ENCODE measurements at regions not wholly inside any gene's neighbourhood (a gene's known extent, or its start where the extent isn't known, plus 50 kb on each side); places are given as distances from the start of the nearest gene placed in this dataset.

DNA sequence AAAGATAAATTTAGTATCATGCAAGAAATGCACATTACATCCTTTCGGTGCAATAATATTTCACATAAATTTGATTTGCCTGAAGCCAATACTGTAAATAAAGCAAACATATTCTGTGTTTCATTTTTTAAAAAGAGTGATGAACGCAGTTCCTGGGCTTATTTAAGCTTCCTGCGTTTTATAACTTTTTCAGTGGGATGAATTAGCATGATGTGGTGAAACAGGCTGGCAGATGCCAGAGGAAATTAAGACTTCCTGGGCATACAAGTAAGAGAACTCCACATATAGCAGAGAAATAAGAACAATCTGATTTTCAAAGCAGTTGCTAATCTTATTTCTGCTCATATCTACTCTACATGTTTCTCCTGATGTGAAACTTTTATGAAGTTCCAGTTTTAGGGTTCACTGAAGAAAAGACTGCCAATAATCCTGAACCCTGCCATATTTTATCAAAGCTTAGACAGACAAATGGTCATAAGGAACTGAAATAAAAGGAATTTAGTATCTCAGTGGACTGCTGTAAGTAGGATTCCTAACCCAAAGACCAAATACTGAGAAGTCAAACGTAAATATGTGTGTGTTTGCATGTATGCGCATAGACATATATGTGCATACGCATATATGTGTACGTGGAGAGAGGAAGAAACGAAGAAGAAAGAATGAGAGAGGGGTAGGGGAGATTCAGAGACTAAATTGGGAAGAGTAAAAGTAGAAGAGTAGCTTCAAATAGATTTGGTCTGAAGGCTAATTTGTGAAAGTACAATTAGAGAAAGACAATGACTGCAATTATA is 628.6 kb upstream of the CCDC54 start:
- DNase-seq (ENCODE audit: low read depth, low spot score): no peak
- H3K4me3 ChIP-seq (ENCODE audit: low read depth, low read length): no peak overlapping the region
- POLR2A ChIA-PET: no interaction called here
- CTCF ChIA-PET: interaction anchor here (1.2 kb wide), 2 partner anchors 12 to 316 kb away, joined by 3 to 4 read pairs; no protein-coding TSS in a partner anchor
- TF ChIP-seq, protein P1, sequence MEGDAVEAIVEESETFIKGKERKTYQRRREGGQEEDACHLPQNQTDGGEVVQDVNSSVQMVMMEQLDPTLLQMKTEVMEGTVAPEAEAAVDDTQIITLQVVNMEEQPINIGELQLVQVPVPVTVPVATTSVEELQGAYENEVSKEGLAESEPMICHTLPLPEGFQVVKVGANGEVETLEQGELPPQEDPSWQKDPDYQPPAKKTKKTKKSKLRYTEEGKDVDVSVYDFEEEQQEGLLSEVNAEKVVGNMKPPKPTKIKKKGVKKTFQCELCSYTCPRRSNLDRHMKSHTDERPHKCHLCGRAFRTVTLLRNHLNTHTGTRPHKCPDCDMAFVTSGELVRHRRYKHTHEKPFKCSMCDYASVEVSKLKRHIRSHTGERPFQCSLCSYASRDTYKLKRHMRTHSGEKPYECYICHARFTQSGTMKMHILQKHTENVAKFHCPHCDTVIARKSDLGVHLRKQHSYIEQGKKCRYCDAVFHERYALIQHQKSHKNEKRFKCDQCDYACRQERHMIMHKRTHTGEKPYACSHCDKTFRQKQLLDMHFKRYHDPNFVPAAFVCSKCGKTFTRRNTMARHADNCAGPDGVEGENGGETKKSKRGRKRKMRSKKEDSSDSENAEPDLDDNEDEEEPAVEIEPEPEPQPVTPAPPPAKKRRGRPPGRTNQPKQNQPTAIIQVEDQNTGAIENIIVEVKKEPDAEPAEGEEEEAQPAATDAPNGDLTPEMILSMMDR (IDR thresholded peaks at IDR 0.05; ENCODE audit: insufficient read depth, low read length, missing control alignments): no peak

GRCh38 chr3:106750092-106750491 is 627.1 kb upstream of the CCDC54 start:
- ChIA-PET POLR2A (no interaction called here), CTCF (interaction anchor here (1.1 kb wide), 1 partner anchor 314 kb away, joined by 3 read pairs; no protein-coding TSS in a partner anchor)
- TF ChIP-seq, protein P1 (IDR thresholded peaks at IDR 0.05; ENCODE audit: insufficient read depth, low read length, missing control alignments): no peak
- H3K4me3 ChIP-seq (ENCODE audit: low read depth, low read length): no peak overlapping the region
- DNase-seq (ENCODE audit: low read depth, low spot score): no peak

DNA sequence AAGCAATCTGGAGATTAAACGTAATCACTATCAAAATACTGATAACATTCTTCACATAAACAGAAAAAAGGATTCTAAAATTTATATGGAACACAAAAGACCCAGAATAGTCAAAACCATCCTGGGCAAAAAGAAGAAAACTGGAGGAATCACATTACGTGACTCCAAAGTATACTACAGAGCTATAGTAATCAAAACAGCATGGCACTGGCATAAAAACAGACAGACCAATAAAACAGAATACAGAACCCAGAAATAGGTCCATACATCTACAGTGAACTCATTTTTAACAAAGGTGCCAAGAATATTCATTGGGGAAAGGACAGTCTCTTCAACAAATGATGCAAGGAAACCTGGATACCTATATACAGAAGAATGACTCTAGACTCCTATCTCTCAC is 621.9 kb upstream of the CCDC54 start:
- no peak overlapping the region for H3K4me3 ChIP-seq (ENCODE audit: low read depth, low read length)
- POLR2A ChIA-PET: no interaction called here

GRCh38 chr3:106756901-106757300 is 620.3 kb upstream of the CCDC54 start:
- TF ChIP-seq, protein P1 (IDR thresholded peaks at IDR 0.05; ENCODE audit: insufficient read depth, low read length, missing control alignments): no peak
- H3K4me3 ChIP-seq (ENCODE audit: low read depth, low read length): no peak overlapping the region
- POLR2A ChIA-PET: no interaction called here
- CTCF ChIA-PET: no interaction called here
- no peak for DNase-seq (ENCODE audit: low read depth, low spot score)

More for the DNA sequence above, 621.9 kb upstream of the CCDC54 start:
- no peak for DNase-seq (ENCODE audit: low read depth, low spot score)
- TF ChIP-seq, protein P1 (IDR thresholded peaks at IDR 0.05; ENCODE audit: insufficient read depth, low read length, missing control alignments): no peak
- CTCF ChIA-PET: no interaction called here

GRCh38 chr3:106758459-106758858 is 618.8 kb upstream of the CCDC54 start:
- H3K4me3 ChIP-seq (ENCODE audit: low read depth, low read length): no peak overlapping the region
- CTCF ChIA-PET: interaction anchor here (1.0 kb wide), 1 partner anchor 104 kb away, joined by 4 read pairs; no protein-coding TSS in a partner anchor
- TF ChIP-seq, protein P1 (IDR thresholded peaks at IDR 0.05; ENCODE audit: insufficient read depth, low read length, missing control alignments): no peak
- POLR2A ChIA-PET: no interaction called here
- no peak for DNase-seq (ENCODE audit: low read depth, low spot score)

DNA sequence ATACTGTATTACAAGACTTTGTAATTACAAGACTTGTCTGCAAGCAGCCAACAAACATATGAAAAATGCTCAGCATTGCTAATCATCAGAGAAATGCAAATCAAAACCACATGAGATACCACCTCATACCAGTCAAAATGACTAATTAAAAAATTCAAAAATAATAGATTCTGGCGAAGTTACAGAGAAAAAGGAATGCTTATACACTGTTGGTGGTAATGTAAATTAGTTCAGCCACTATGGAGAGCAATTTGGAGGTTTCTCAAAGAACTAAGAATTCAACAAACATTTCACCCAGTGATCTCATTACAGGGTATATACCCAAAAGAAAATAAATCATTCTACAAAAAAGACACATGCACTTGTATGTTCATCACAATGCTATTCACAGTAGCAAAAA is 617.5 kb upstream of the CCDC54 start:
- H3K4me3 ChIP-seq (ENCODE audit: low read depth, low read length): no peak overlapping the region
- DNase-seq (ENCODE audit: low read depth, low spot score): peak; percentile 52
- POLR2A ChIA-PET: interaction anchor here (1.0 kb wide), 1 partner anchor 31 kb away, joined by 3 read pairs; no protein-coding TSS in a partner anchor
- CTCF ChIA-PET: interaction anchor here (1.7 kb wide), 1 partner anchor 305 kb away, joined by 4 read pairs; no protein-coding TSS in a partner anchor
- TF ChIP-seq, protein P1 (IDR thresholded peaks at IDR 0.05; ENCODE audit: insufficient read depth, low read length, missing control alignments): no peak

All from AG04449 (cell line).